Gastrocnemius medialis (tissue), 4 donors: ENCODE measurements at regions not wholly inside any gene's neighbourhood (a gene's known extent, or its start where the extent isn't known, plus 50 kb on each side); places are given as distances from the start of the nearest gene placed in this dataset.

Experiments
- CTCF ChIP-seq, 5 experiments: fragments of 450-650 bp in 3 of 5; fragments of 200-600 bp in 2 of 5; sonication (generic) in 2 of 5; IDR thresholded peaks in 4 of 5; conservative IDR thresholded peaks in 1 of 5; 1 replicate in 4 of 5; 2 replicates in 1 of 5; pipeline ENCODE4 v1.5.1; 2016 to 2019; ENCODE audit warnings: antibody characterized with exemption in 5 of 5, mild to moderate bottlenecking in 3 of 5, moderate library complexity in 3 of 5
- POLR2A ChIP-seq, 2 donors: fragments of 450-650 bp; IDR thresholded peaks; one replicate each; pipeline ENCODE4 v1.6.1; 2017; ENCODE audit warnings: antibody characterized with exemption in 2 of 2, mild to moderate bottlenecking in 2 of 2, moderate library complexity in 2 of 2

- no peak for TF ChIP-seq CTCF (IDR thresholded peaks at IDR 0.05 in 4 of 5, conservative IDR thresholded peaks at IDR 0.05 in 1 of 5)
- no peak for TF ChIP-seq POLR2A (IDR thresholded peaks at IDR 0.05)
Measured at GRCh38 chr14:81940651-81941050, 407.0 kb upstream of the SEL1L start.
